SK-N-SH (cell line): ENCODE measurements at regions not wholly inside any gene's neighbourhood (a gene's known extent, or its start where the extent isn't known, plus 50 kb on each side); places are given as distances from the start of the nearest gene placed in this dataset.

Source experiments
- CTCF ChIA-PET: fragments of 300-600, 350-600 bp; formaldehyde crosslinking; extraction: SDS; loops from one replicate; lab custom pipeline; 2021; lab: Yijun Ruan, JAX
- POLR2A ChIA-PET: fragments of 350-600 bp; sonication (Branson Sonifier 250); formaldehyde crosslinking; extraction: SDS; loops from one replicate; lab custom pipeline; 2020; ENCODE audit warnings: antibody characterized with exemption, inconsistent platforms; lab: Yijun Ruan, JAX
- DNase-seq: peaks from one replicate; pipeline ENCODE4 v3.0.0; 2012
- H2AFZ ChIP-seq: fragments of 200-600 bp; sonication (generic); 2 replicates; pipeline ENCODE4 v1.8.1; 2016; ENCODE audit warnings: antibody characterized with exemption, mild to moderate bottlenecking, low read depth
- H3F3A ChIP-seq: fragments of 200-600 bp; sonication (generic); replicated peaks from 2 replicates; pipeline ENCODE3; 2016; ENCODE audit warnings: antibody characterized with exemption, mild to moderate bottlenecking; ENCODE audit not compliant: insufficient read depth
- H3K27ac ChIP-seq, 2 experiments: fragments of 200-500 bp in 1 of 2; fragments of 200-600 bp in 1 of 2; sonication (Bioruptor generic) in 1 of 2; sonication (generic), shearing (Covaris generic) in 1 of 2; 2 replicates each; pipeline versions ENCODE4 v1.5.1 to v1.6.1; 2014 to 2016; ENCODE audit warnings: low read depth in 2 of 2, inconsistent platforms in 1 of 2, low read length in 1 of 2, mild to moderate bottlenecking in 1 of 2, mixed read lengths in 1 of 2
- H3K27me3 ChIP-seq: fragments of 200-600 bp; sonication (generic), shearing (Covaris generic); 2 replicates; pipeline ENCODE4 v1.6.1; 2016; ENCODE audit warnings: mixed run types; ENCODE audit not compliant: insufficient read depth
- H3K36me3 ChIP-seq, 2 experiments: fragments of 200-500 bp in 1 of 2; fragments of 200-600 bp in 1 of 2; sonication (Bioruptor generic) in 1 of 2; sonication (generic) in 1 of 2; replicated peaks in 1 of 2; 2 replicates each; pipeline versions ENCODE3 to v1.5.1; 2014 to 2016; ENCODE audit warnings: low read length in 1 of 2, mild to moderate bottlenecking in 1 of 2; ENCODE audit not compliant: insufficient read depth in 2 of 2, control insufficient read depth in 1 of 2
- H3K4me1 ChIP-seq, 2 experiments: fragments of 200-500 bp in 1 of 2; fragments of 200-600 bp in 1 of 2; sonication (Bioruptor generic) in 1 of 2; sonication (generic), shearing (Covaris generic) in 1 of 2; 2 replicates each; pipeline versions ENCODE4 v1.5.1 to v1.6.1; 2014 to 2016; ENCODE audit warnings: low read depth in 1 of 2, low read length in 1 of 2, mixed run types in 1 of 2; ENCODE audit not compliant: insufficient read depth in 2 of 2, control insufficient read depth in 1 of 2
- H3K4me2 ChIP-seq: fragments of 200-600 bp; sonication (generic), shearing (Covaris generic); 2 replicates; pipeline ENCODE4 v1.6.1; 2017; ENCODE audit warnings: mixed run types
- H3K4me3 ChIP-seq, 2 experiments: fragments of 200-500 bp in 1 of 2; fragments of 200-600 bp in 1 of 2; sonication (Bioruptor generic) in 1 of 2; sonication (generic), shearing (Covaris generic) in 1 of 2; 2 replicates each; pipeline versions ENCODE4 v1.5.1 to v1.8.1; 2014 to 2016; ENCODE audit warnings: low read depth in 2 of 2, inconsistent platforms in 1 of 2, low read length in 1 of 2, mild to moderate bottlenecking in 1 of 2, mixed read lengths in 1 of 2, moderate library complexity in 1 of 2
- H3K79me2 ChIP-seq: fragments of 200-600 bp; sonication (generic); 2 replicates; pipeline ENCODE4 v1.8.1; 2017; ENCODE audit warnings: mild to moderate bottlenecking; ENCODE audit not compliant: insufficient read depth
- H3K9ac ChIP-seq: fragments of 200-600 bp; sonication (generic); 2 replicates; pipeline ENCODE4 v1.6.1; 2017; ENCODE audit warnings: mixed run types
- H3K9me2 ChIP-seq: fragments of 200-600 bp; sonication (generic); 2 replicates; pipeline ENCODE4 v1.6.1; 2017; ENCODE audit warnings: mixed run types
- H3K9me3 ChIP-seq: fragments of 200-600 bp; sonication (generic); 2 replicates; pipeline ENCODE4 v1.6.1; 2017; ENCODE audit warnings: mixed run types, mild to moderate bottlenecking, moderate library complexity
- H4K20me1 ChIP-seq: fragments of 200-600 bp; sonication (generic); 2 replicates; pipeline ENCODE4 v1.6.1; 2017; ENCODE audit warnings: mild to moderate bottlenecking, mixed run types; ENCODE audit not compliant: insufficient read depth
- EP300 ChIP-seq, 2 experiments: IDR thresholded peaks; 2 replicates each; pipeline versions ENCODE4 v1.4.0 to v1.6.1; 2012; ENCODE audit warnings: borderline replicate concordance in 1 of 2, low read depth in 1 of 2, low read length in 1 of 2
- MXI1 ChIP-seq: IDR thresholded peaks from 2 replicates; pipeline ENCODE4 v1.6.1; 2012; ENCODE audit warnings: mild to moderate bottlenecking, low read depth, low read length, improper control_type of control experiment
- NRF1 ChIP-seq: IDR thresholded peaks from 2 replicates; pipeline ENCODE4 v1.6.1; 2012; ENCODE audit warnings: low read depth, mild to moderate bottlenecking, low read length
- RCOR1 ChIP-seq: fragments of 150-350 bp; IDR thresholded peaks from 2 replicates; pipeline ENCODE4 v1.6.1; 2017; ENCODE audit warnings: antibody characterized with exemption, low read length
- RFX5 ChIP-seq: IDR thresholded peaks from 2 replicates; pipeline ENCODE4 v1.6.1; 2012; ENCODE audit warnings: mild to moderate bottlenecking, improper control_type of control experiment, low read length
- TAF1 ChIP-seq: IDR thresholded peaks from 2 replicates; pipeline ENCODE4 v1.6.1; 2012; ENCODE audit warnings: low read depth, mild to moderate bottlenecking, low read length, moderate library complexity, borderline replicate concordance
- TCF12 ChIP-seq: IDR thresholded peaks from 2 replicates; pipeline ENCODE4 v1.4.0; 2012
- WGBS: methylation state at CpG from one replicate; pipeline ENCODE4 v1.1.6; 2017; ENCODE audit warnings: low lambda C conversion rate; 5-methylcytosine and 5-hydroxymethylcytosine counted together
- TF ChIP-seq, protein P1 (sequence below): IDR thresholded peaks from 2 replicates; pipeline ENCODE4 v1.6.1; 2012; ENCODE audit warnings: mild to moderate bottlenecking, low read depth, low read length, moderate library complexity
- TF ChIP-seq, protein P2 (sequence below): IDR thresholded peaks from 2 replicates; pipeline ENCODE4 v1.4.0; 2012; ENCODE audit warnings: low read depth
- TF ChIP-seq, protein P3 (sequence below): IDR thresholded peaks from 2 replicates; pipeline ENCODE4; 2012
- TF ChIP-seq, protein P4 (sequence below): fragments of 200-600 bp; sonication (generic); IDR thresholded peaks from 2 replicates; pipeline ENCODE4 v1.6.1; 2017; ENCODE audit warnings: antibody characterized with exemption, mild to moderate bottlenecking, moderate library complexity
- TF ChIP-seq, protein P5 (sequence below): IDR thresholded peaks from 2 replicates; pipeline ENCODE4 v1.4.0; 2012; ENCODE audit warnings: low read depth, borderline replicate concordance
- TF ChIP-seq, protein P6 (sequence below): IDR thresholded peaks from 2 replicates; pipeline ENCODE4 v1.4.0; 2012; ENCODE audit warnings: low read depth, borderline replicate concordance

DNA sequence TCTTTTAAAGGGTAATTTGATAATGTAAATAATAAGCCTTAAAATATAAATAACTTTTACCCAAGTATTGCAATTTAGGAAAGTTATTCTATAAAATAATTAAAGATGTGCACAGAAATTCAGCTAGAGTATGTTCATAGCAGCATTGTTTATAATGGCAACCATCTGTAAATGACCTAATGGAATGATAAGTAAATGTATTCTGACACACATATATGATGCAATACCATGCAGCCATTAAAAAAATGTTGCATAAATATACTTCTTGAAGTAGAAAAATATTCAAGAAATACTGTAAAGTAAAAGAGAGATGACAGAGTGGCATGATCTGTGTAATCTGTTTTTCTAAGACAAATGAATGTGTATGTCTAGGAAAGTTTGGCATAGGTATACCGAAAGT, 545.7 kb downstream of the ZEB2 start (continued):
- TF ChIP-seq, protein P1, sequence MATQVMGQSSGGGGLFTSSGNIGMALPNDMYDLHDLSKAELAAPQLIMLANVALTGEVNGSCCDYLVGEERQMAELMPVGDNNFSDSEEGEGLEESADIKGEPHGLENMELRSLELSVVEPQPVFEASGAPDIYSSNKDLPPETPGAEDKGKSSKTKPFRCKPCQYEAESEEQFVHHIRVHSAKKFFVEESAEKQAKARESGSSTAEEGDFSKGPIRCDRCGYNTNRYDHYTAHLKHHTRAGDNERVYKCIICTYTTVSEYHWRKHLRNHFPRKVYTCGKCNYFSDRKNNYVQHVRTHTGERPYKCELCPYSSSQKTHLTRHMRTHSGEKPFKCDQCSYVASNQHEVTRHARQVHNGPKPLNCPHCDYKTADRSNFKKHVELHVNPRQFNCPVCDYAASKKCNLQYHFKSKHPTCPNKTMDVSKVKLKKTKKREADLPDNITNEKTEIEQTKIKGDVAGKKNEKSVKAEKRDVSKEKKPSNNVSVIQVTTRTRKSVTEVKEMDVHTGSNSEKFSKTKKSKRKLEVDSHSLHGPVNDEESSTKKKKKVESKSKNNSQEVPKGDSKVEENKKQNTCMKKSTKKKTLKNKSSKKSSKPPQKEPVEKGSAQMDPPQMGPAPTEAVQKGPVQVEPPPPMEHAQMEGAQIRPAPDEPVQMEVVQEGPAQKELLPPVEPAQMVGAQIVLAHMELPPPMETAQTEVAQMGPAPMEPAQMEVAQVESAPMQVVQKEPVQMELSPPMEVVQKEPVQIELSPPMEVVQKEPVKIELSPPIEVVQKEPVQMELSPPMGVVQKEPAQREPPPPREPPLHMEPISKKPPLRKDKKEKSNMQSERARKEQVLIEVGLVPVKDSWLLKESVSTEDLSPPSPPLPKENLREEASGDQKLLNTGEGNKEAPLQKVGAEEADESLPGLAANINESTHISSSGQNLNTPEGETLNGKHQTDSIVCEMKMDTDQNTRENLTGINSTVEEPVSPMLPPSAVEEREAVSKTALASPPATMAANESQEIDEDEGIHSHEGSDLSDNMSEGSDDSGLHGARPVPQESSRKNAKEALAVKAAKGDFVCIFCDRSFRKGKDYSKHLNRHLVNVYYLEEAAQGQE = no peak
- TF ChIP-seq, protein P2, sequence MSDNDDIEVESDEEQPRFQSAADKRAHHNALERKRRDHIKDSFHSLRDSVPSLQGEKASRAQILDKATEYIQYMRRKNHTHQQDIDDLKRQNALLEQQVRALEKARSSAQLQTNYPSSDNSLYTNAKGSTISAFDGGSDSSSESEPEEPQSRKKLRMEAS = no peak

DNA sequence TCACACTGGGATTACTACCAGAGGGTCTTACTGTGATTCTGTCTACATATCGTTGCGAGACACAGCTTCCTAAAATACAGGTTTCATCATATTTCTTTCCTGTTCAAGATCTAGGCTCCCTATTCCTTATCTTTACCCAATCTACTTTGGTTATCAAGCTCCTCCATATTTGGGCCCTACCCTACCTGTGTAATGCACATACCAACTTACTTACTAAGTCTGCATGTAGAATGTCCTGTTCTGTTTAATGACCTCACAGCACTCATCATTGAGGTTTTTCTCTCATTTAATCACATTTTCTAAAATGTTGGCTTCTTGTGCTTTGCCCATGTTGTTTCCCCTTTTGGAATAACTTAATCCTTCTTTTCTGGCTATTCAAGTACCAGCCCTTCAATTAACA, 551.1 kb downstream of the ZEB2 start:
- Histone ChIP-seq H3K9me3 (no peaks in the 10 kb centered on the region), H3F3A (no peaks in the 10 kb centered on the region), H2AFZ (no peak overlapping the region), H3K4me3 (no peak overlapping the region), H3K79me2 (no peaks in the 10 kb centered on the region), H3K4me2 (no peak overlapping the region), H3K36me3 (no peaks in the 10 kb centered on the region), H3K27ac (no peak overlapping the region), H3K9me2 (no peaks in the 10 kb centered on the region), H3K9ac (no peak overlapping the region), H3K4me1 (no peaks in the 10 kb centered on the region), H3K27me3 (no peaks in the 10 kb centered on the region), H4K20me1 (no peaks in the 10 kb centered on the region)
- DNase-seq = no peak
- TF ChIP-seq, protein P3, sequence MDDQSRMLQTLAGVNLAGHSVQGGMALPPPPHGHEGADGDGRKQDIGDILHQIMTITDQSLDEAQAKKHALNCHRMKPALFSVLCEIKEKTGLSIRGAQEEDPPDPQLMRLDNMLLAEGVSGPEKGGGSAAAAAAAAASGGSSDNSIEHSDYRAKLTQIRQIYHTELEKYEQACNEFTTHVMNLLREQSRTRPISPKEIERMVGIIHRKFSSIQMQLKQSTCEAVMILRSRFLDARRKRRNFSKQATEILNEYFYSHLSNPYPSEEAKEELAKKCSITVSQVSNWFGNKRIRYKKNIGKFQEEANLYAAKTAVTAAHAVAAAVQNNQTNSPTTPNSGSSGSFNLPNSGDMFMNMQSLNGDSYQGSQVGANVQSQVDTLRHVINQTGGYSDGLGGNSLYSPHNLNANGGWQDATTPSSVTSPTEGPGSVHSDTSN = no peak
- no peak for TF ChIP-seq RCOR1
- no peak for TF ChIP-seq RFX5
- WGBS = 90% methylated on average over 2 of the region's 2 CpGs
- ChIA-PET POLR2A (no interaction called here), CTCF (no interaction called here)

DNA sequence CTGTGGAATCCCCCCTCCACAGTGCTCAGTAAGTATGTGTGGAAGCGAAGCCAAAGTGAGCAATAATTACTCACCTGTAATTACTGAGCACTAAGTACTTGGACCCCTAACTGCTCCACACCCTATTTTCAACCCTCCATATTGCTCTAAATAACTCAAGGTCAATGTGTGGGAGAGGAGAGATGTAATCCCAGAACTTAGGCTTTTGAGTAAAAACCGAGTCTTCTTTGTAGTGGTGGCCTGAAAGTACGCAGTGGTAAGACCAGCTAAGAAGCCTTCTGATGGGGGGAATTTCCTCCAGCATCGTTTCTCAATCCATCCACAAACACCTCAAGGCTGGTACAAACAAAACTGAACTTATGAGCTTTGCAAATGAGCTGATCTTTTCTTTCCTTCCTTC, 551.6 kb downstream of the ZEB2 start:
- H3K36me3 ChIP-seq = no peaks in the 10 kb centered on the region
- 77% methylated on average over 4 of the region's 4 CpGs for WGBS
- no peak overlapping the region for H3K4me3 ChIP-seq
- no peaks in the 10 kb centered on the region for H4K20me1 ChIP-seq
- no peaks in the 10 kb centered on the region for H3K4me1 ChIP-seq
- ChIA-PET POLR2A (no interaction called here), CTCF (no interaction called here)
- no peaks in the 10 kb centered on the region for H3K9me2 ChIP-seq
- H3K27ac ChIP-seq = no peak overlapping the region
- H3K27me3 ChIP-seq = no peaks in the 10 kb centered on the region
- H2AFZ ChIP-seq = no peak overlapping the region
- no peak for DNase-seq
- H3K4me2 ChIP-seq = no peak overlapping the region
- H3K79me2 ChIP-seq = no peaks in the 10 kb centered on the region
- H3K9me3 ChIP-seq = no peaks in the 10 kb centered on the region
- no peaks in the 10 kb centered on the region for H3F3A ChIP-seq
- H3K9ac ChIP-seq = no peak overlapping the region
- no peak for TF ChIP-seq TCF12
- TF ChIP-seq, protein P3 = no peak
- no peak for TF ChIP-seq EP300 (IDR thresholded peaks at IDR 0.05; ENCODE audit: borderline replicate concordance in 1 of 2, low read depth in 1 of 2, low read length in 1 of 2)
- TF ChIP-seq MXI1 = no peak
- TF ChIP-seq, protein P4, sequence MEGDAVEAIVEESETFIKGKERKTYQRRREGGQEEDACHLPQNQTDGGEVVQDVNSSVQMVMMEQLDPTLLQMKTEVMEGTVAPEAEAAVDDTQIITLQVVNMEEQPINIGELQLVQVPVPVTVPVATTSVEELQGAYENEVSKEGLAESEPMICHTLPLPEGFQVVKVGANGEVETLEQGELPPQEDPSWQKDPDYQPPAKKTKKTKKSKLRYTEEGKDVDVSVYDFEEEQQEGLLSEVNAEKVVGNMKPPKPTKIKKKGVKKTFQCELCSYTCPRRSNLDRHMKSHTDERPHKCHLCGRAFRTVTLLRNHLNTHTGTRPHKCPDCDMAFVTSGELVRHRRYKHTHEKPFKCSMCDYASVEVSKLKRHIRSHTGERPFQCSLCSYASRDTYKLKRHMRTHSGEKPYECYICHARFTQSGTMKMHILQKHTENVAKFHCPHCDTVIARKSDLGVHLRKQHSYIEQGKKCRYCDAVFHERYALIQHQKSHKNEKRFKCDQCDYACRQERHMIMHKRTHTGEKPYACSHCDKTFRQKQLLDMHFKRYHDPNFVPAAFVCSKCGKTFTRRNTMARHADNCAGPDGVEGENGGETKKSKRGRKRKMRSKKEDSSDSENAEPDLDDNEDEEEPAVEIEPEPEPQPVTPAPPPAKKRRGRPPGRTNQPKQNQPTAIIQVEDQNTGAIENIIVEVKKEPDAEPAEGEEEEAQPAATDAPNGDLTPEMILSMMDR = no peak
- TF ChIP-seq, protein P5, sequence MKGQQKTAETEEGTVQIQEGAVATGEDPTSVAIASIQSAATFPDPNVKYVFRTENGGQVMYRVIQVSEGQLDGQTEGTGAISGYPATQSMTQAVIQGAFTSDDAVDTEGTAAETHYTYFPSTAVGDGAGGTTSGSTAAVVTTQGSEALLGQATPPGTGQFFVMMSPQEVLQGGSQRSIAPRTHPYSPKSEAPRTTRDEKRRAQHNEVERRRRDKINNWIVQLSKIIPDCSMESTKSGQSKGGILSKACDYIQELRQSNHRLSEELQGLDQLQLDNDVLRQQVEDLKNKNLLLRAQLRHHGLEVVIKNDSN = no peak
- TF ChIP-seq NRF1 = no peak
- no peak for TF ChIP-seq RCOR1
- TF ChIP-seq, protein P2 = no peak
- no peak for TF ChIP-seq TAF1
- TF ChIP-seq, protein P6, sequence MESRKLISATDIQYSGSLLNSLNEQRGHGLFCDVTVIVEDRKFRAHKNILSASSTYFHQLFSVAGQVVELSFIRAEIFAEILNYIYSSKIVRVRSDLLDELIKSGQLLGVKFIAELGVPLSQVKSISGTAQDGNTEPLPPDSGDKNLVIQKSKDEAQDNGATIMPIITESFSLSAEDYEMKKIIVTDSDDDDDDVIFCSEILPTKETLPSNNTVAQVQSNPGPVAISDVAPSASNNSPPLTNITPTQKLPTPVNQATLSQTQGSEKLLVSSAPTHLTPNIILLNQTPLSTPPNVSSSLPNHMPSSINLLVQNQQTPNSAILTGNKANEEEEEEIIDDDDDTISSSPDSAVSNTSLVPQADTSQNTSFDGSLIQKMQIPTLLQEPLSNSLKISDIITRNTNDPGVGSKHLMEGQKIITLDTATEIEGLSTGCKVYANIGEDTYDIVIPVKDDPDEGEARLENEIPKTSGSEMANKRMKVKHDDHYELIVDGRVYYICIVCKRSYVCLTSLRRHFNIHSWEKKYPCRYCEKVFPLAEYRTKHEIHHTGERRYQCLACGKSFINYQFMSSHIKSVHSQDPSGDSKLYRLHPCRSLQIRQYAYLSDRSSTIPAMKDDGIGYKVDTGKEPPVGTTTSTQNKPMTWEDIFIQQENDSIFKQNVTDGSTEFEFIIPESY = no peak
